Fibroblast of lung (primary cell): ENCODE measurements at regions not wholly inside any gene's neighbourhood (a gene's known extent, or its start where the extent isn't known, plus 50 kb on each side); places are given as distances from the start of the nearest gene placed in this dataset.

ENCODE experiments used
- DNase-seq, 2 donors: peaks; one replicate each; pipeline versions ENCODE4 v3.0.0 to v3.0.0-alpha.2; 2010; ENCODE audit warnings: low read depth in 2 of 2
- H2AFZ ChIP-seq: 2 replicates; pipeline ENCODE4 v1.5.1; 2012; ENCODE audit warnings: low read length, control low read depth, inconsistent platforms
- H3K27ac ChIP-seq: 2 replicates; pipeline ENCODE4 v1.5.1; 2011; ENCODE audit warnings: low read length, control low read depth; ENCODE audit not compliant: insufficient read depth
- H3K27me3 ChIP-seq: 2 replicates; pipeline ENCODE4 v1.5.1; 2011; ENCODE audit warnings: mild to moderate bottlenecking, low read length; ENCODE audit not compliant: control insufficient read depth, insufficient read depth
- H3K36me3 ChIP-seq: 2 replicates; pipeline ENCODE4 v1.5.1; 2011; ENCODE audit warnings: low read length; ENCODE audit not compliant: control insufficient read depth, insufficient read depth
- H3K4me1 ChIP-seq: 2 replicates; pipeline ENCODE4 v1.5.1; 2011; ENCODE audit warnings: low read length; ENCODE audit not compliant: control insufficient read depth, insufficient read depth; ENCODE audit errors: extremely low read depth
- H3K4me2 ChIP-seq: 2 replicates; pipeline ENCODE4 v1.5.1; 2011; ENCODE audit warnings: low read length, control low read depth; ENCODE audit not compliant: insufficient read depth; ENCODE audit errors: extremely low read depth
- H3K4me3 ChIP-seq, 4 experiments: fragments of 200-600 bp in 1 of 4; sonication (generic) in 1 of 4; replicated peaks in 1 of 4; 2 replicates each; pipeline ENCODE4 v1.5.1; 2011 to 2016; ENCODE audit warnings: low read length in 4 of 4, low read depth in 3 of 4, mild to moderate bottlenecking in 3 of 4, control low read depth in 2 of 4, inconsistent platforms in 1 of 4, mixed read lengths in 1 of 4; ENCODE audit not compliant: insufficient read depth in 1 of 4; ENCODE audit errors: control extremely low read depth in 1 of 4
- H3K79me2 ChIP-seq: 2 replicates; pipeline ENCODE4 v1.5.1; 2012; ENCODE audit warnings: mild to moderate bottlenecking, low read length, inconsistent platforms; ENCODE audit not compliant: control insufficient read depth, insufficient read depth
- H3K9ac ChIP-seq: 2 replicates; pipeline ENCODE4 v1.5.1; 2011; ENCODE audit warnings: mild to moderate bottlenecking, low read length, control low read depth; ENCODE audit not compliant: insufficient read depth
- H3K9me3 ChIP-seq: 2 replicates; pipeline ENCODE4 v1.5.1; 2012; ENCODE audit warnings: low read depth, low read length; ENCODE audit not compliant: control insufficient read depth, insufficient read depth
- H4K20me1 ChIP-seq: 2 replicates; pipeline ENCODE4 v1.5.1; 2011; ENCODE audit warnings: low read length; ENCODE audit not compliant: control insufficient read depth, insufficient read depth; ENCODE audit errors: extremely low read depth
- CTCF ChIP-seq, 2 donors: IDR thresholded peaks in 1 of 2; conservative IDR thresholded peaks in 1 of 2; 1 replicate in 1 of 2; 2 replicates in 1 of 2; pipeline ENCODE4 v1.5.1; 2011 to 2012; ENCODE audit warnings: low read length in 2 of 2, control low read depth in 1 of 2, inconsistent platforms in 1 of 2, low read depth in 1 of 2, mild to moderate bottlenecking in 1 of 2
- EZH2 ChIP-seq: IDR thresholded peaks from 2 replicates; pipeline ENCODE4 v1.5.1; 2012; ENCODE audit warnings: low read length, control low read depth, mild to moderate bottlenecking; ENCODE audit errors: missing control alignments

- H3K27me3 ChIP-seq = no peaks in the 10 kb centered on the region
- no peaks in the 10 kb centered on the region for H3K79me2 ChIP-seq
- H3K9me3 ChIP-seq = no peaks in the 10 kb centered on the region
- H3K4me3 ChIP-seq = no peak overlapping the region
- no peak overlapping the region for H3K9ac ChIP-seq
- H4K20me1 ChIP-seq = no peaks in the 10 kb centered on the region
- no peaks in the 10 kb centered on the region for H3K36me3 ChIP-seq
- TF ChIP-seq EZH2 = no peak
- no peak for TF ChIP-seq CTCF (conservative IDR thresholded peaks at IDR 0.05 in 1 of 2, IDR thresholded peaks at IDR 0.05 in 1 of 2; ENCODE audit: low read depth in 1 of 2, low read length in 2 of 2)
- DNase-seq = no peak
- no peak overlapping the region for H2AFZ ChIP-seq
- H3K4me2 ChIP-seq = no peak overlapping the region
- H3K27ac ChIP-seq = no peak overlapping the region
- H3K4me1 ChIP-seq = no peaks in the 10 kb centered on the region
These were observed 272.5 kb upstream of the JAG1 start for GRCh38 chr20:10946124-10946880.

- TF ChIP-seq EZH2 = no peak
- TF ChIP-seq CTCF (conservative IDR thresholded peaks at IDR 0.05 in 1 of 2, IDR thresholded peaks at IDR 0.05 in 1 of 2; ENCODE audit: low read depth in 1 of 2, low read length in 2 of 2) = no peak
- Histone ChIP-seq H3K27ac (no peak overlapping the region), H2AFZ (no peak overlapping the region), H3K9ac (no peak overlapping the region), H3K9me3 (no peaks in the 10 kb centered on the region), H4K20me1 (no peaks in the 10 kb centered on the region), H3K4me1 (no peaks in the 10 kb centered on the region), H3K27me3 (no peaks in the 10 kb centered on the region), H3K36me3 (no peaks in the 10 kb centered on the region), H3K79me2 (no peaks in the 10 kb centered on the region), H3K4me3 (no peak overlapping the region), H3K4me2 (no peak overlapping the region)
- no peak for DNase-seq
These were observed 273.9 kb upstream of the JAG1 start for GRCh38 chr20:10947726-10948125.

GRCh38 chr20:10949930-10950783 is 276.4 kb upstream of the JAG1 start:
- Histone ChIP-seq H3K4me2 (no peak overlapping the region), H3K27me3 (no peaks in the 10 kb centered on the region), H3K9me3 (no peaks in the 10 kb centered on the region), H3K36me3 (no peaks in the 10 kb centered on the region), H3K79me2 (no peaks in the 10 kb centered on the region), H2AFZ (no peak overlapping the region), H3K9ac (no peak overlapping the region), H3K4me3 (no peak overlapping the region), H3K27ac (no peak overlapping the region), H3K4me1 (no peaks in the 10 kb centered on the region), H4K20me1 (no peaks in the 10 kb centered on the region)
- no peak for DNase-seq
- no peak for TF ChIP-seq EZH2
- TF ChIP-seq CTCF (conservative IDR thresholded peaks at IDR 0.05 in 1 of 2, IDR thresholded peaks at IDR 0.05 in 1 of 2; ENCODE audit: low read depth in 1 of 2, low read length in 2 of 2) = no peak
